CD4-positive, alpha-beta memory T cell (primary cell): ENCODE measurements at regions not wholly inside any gene's neighbourhood (a gene's known extent, or its start where the extent isn't known, plus 50 kb on each side); places are given as distances from the start of the nearest gene placed in this dataset.

Experiments
- CTCF ChIA-PET: fragments of 350-600 bp; sonication (Branson Sonifier 250); formaldehyde crosslinking; loops from one replicate; lab custom pipeline; 2021; ENCODE audit warnings: inconsistent platforms; ENCODE audit not compliant: partially characterized antibody; lab: Charles Lee
- POLR2A ChIA-PET: fragments of 350-600 bp; sonication (Branson Sonifier 250); formaldehyde crosslinking; loops from one replicate; lab custom pipeline; 2021; ENCODE audit not compliant: partially characterized antibody; lab: Charles Lee
- DNase-seq, 5 donors: peaks; one replicate each; pipeline versions ENCODE4 v3.0.0 to v3.0.0-alpha.2; 2020 to 2022; ENCODE audit warnings: mixed read lengths in 1 of 5
- H3K27ac ChIP-seq: one replicate; pipeline ENCODE4 v1.7.0; 2013; ENCODE audit warnings: low read depth, low read length
- H3K27me3 ChIP-seq: 2 replicates; pipeline ENCODE4 v1.7.0; 2013; ENCODE audit warnings: mild to moderate bottlenecking, low read length, moderate library complexity; ENCODE audit not compliant: insufficient read depth
- H3K36me3 ChIP-seq: 2 replicates; pipeline ENCODE4 v1.7.0; 2013; ENCODE audit warnings: mild to moderate bottlenecking, low read length, moderate library complexity; ENCODE audit not compliant: insufficient read depth
- H3K4me1 ChIP-seq: 2 replicates; pipeline ENCODE4 v1.7.0; 2013; ENCODE audit warnings: mild to moderate bottlenecking, low read length, moderate library complexity; ENCODE audit not compliant: insufficient read depth
- H3K4me3 ChIP-seq, 2 donors: one replicate each; pipeline ENCODE4 v1.7.0; 2013; ENCODE audit warnings: low read length in 2 of 2, mild to moderate bottlenecking in 1 of 2
- H3K9me3 ChIP-seq, 2 donors: one replicate each; pipeline ENCODE4 v1.7.0; 2013; ENCODE audit warnings: low read length in 2 of 2, control low read depth in 1 of 2; ENCODE audit not compliant: control insufficient read depth in 1 of 2
- H3K27ac Mint-ChIP-seq, 7 donors: one replicate each; pipeline ENCODE4 v1.8.0; 2020 to 2021; ENCODE audit warnings: mixed read lengths in 7 of 7, mild to moderate bottlenecking in 6 of 7, inconsistent platforms in 3 of 7, moderate library complexity in 3 of 7
- H3K27me3 Mint-ChIP-seq, 2 donors: one replicate each; pipeline ENCODE4 v1.8.0; 2020 to 2021; ENCODE audit warnings: mixed read lengths in 2 of 2
- H3K36me3 Mint-ChIP-seq, 2 donors: one replicate each; pipeline ENCODE4 v1.8.0; 2020 to 2021; ENCODE audit warnings: mixed read lengths in 2 of 2, inconsistent platforms in 1 of 2, mild to moderate bottlenecking in 1 of 2
- H3K4me1 Mint-ChIP-seq, 4 donors: one replicate each; pipeline ENCODE4 v1.8.0; 2020 to 2021; ENCODE audit warnings: mixed read lengths in 4 of 4, mild to moderate bottlenecking in 1 of 4
- H3K4me3 Mint-ChIP-seq, 8 donors: one replicate each; pipeline ENCODE4 v1.8.0; 2020 to 2021; ENCODE audit warnings: mixed read lengths in 8 of 8, mild to moderate bottlenecking in 7 of 8, moderate library complexity in 6 of 8, inconsistent platforms in 3 of 8
- H3K9me3 Mint-ChIP-seq, 8 donors: one replicate each; pipeline ENCODE4 v1.8.0; 2020 to 2021; ENCODE audit warnings: mixed read lengths in 8 of 8, mild to moderate bottlenecking in 5 of 8, inconsistent platforms in 3 of 8, moderate library complexity in 1 of 8
- intact Hi-C: fragments of 100-400 bp; cut with micrococcal nuclease; formaldehyde crosslinking; loops from one replicate; pipeline ENCODE4 v1.15.1; 2023

DNA sequence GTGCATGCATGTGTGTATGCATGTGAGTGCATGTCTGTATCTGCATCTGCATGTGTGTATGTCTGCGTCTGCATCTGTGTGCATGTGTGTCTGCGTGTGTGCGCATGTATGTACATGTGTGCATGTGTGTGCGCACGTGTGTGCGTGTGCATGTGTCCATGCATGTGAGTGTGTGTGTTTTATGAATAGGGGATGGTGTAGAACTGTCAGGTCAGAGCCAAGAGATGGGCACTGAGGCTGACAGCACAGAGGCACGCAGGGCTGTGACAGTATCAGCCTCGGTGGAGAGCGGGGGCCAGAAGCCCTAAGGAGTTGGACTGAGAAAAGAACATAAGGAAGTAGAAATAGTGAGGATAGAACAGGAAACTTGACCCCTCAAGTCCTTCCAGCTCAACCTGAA lies 494.0 kb upstream of the MYT1L start:
- Mint-ChIP-seq H3K27me3 (peaks cover 0 to 4% of the 10 kb centered on the region in 2 donors), H3K4me1 (no peaks in the 10 kb centered on the region), H3K4me3 (no peak overlapping the region), H3K27ac (no peak overlapping the region), H3K36me3 (no peaks in the 10 kb centered on the region), H3K9me3 (peaks cover 0 to 9% (median 4%) of the 10 kb centered on the region in 8 donors)
- ChIA-PET CTCF (no interaction called here), POLR2A (no interaction called here)
- no peak overlapping the region for H3K4me3 ChIP-seq
- intact Hi-C loops, result no loop called here
- no peak for DNase-seq
- H3K9me3 ChIP-seq, result no peaks in the 10 kb centered on the region
- H3K27ac ChIP-seq, result no peak overlapping the region
- H3K4me1 ChIP-seq, result no peaks in the 10 kb centered on the region
- no peaks in the 10 kb centered on the region for H3K36me3 ChIP-seq
- no peaks in the 10 kb centered on the region for H3K27me3 ChIP-seq

- Histone ChIP-seq H3K4me1 (no peaks in the 10 kb centered on the region), H3K27me3 (no peaks in the 10 kb centered on the region), H3K27ac (no peak overlapping the region), H3K4me3 (no peak overlapping the region), H3K9me3 (no peaks in the 10 kb centered on the region), H3K36me3 (no peaks in the 10 kb centered on the region)
- ChIA-PET POLR2A (no interaction called here), CTCF (no interaction called here)
- Mint-ChIP-seq H3K9me3 (peaks cover 0 to 12% (median 4%) of the 10 kb centered on the region in 8 donors), H3K27me3 (peaks cover 0 to 4% of the 10 kb centered on the region in 2 donors), H3K36me3 (no peaks in the 10 kb centered on the region), H3K4me1 (no peaks in the 10 kb centered on the region), H3K4me3 (no peak overlapping the region), H3K27ac (no peak overlapping the region)
- intact Hi-C loops, result no loop called here
- no peak for DNase-seq
These were observed 493.5 kb upstream of the MYT1L start for GRCh38 chr2:2824588-2824987.

DNA sequence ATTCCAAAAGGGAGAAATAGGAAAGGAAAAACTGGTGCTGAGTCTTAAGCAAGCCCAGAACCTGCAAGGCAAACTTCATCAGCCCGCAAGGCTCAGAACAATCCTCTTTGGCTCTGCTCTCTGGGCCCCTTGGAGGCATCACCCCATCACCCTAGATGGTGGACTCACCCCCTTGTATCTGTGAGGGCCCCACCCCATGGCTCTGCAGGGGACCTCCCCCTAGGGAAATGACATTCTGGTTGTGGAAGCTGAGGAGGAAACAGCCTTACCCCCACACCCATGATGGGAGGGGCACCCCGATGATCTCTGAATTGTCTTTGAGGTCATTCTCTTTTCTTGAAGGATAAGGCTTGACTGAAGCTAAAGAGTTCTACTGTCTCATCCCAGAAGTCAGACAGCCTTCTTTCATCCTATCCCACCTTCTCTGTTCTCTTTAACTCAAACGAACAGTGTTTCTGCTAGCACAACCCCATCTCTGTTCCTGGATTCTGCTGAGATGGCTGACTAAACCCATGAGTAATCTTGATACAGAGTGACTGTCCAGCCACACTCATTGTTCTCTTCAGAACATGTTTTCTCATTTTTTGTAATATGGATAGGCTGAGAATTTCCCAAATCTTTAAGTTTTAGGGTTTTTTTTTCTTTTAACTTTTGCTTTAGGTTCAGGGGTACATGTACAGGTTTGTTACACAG lies 492.1 kb upstream of the MYT1L start:
- Mint-ChIP-seq H3K27ac (peak overlapping the region in 1 of 7 donors; percentile 37), H3K9me3 (peaks cover 2 to 22% (median 5%) of the 10 kb centered on the region in 8 donors), H3K36me3 (no peaks in the 10 kb centered on the region), H3K4me1 (no peaks in the 10 kb centered on the region), H3K27me3 (peaks cover 2 to 4% of the 10 kb centered on the region in 2 donors), H3K4me3 (no peak overlapping the region)
- ChIA-PET CTCF (no interaction called here), POLR2A (no interaction called here)
- no peaks in the 10 kb centered on the region for H3K4me1 ChIP-seq
- H3K27me3 ChIP-seq, result no peaks in the 10 kb centered on the region
- H3K27ac ChIP-seq, result no peak overlapping the region
- no peaks in the 10 kb centered on the region for H3K9me3 ChIP-seq
- intact Hi-C loops, result no loop called here
- H3K36me3 ChIP-seq, result no peaks in the 10 kb centered on the region
- no peak overlapping the region for H3K4me3 ChIP-seq
- DNase-seq, result no peak

- no peaks in the 10 kb centered on the region for H3K9me3 ChIP-seq
- H3K36me3 ChIP-seq, result no peaks in the 10 kb centered on the region
- Mint-ChIP-seq H3K36me3 (no peaks in the 10 kb centered on the region), H3K27ac (no peak overlapping the region), H3K9me3 (peaks cover 2 to 22% (median 9%) of the 10 kb centered on the region in 8 donors), H3K4me1 (no peaks in the 10 kb centered on the region), H3K4me3 (no peak overlapping the region), H3K27me3 (peaks cover 2 to 4% of the 10 kb centered on the region in 2 donors)
- DNase-seq, result no peak
- H3K4me3 ChIP-seq, result no peak overlapping the region
- CTCF ChIA-PET, result no interaction called here
- POLR2A ChIA-PET, result no interaction called here
- H3K27me3 ChIP-seq, result no peaks in the 10 kb centered on the region
- H3K27ac ChIP-seq, result no peak overlapping the region
- no peaks in the 10 kb centered on the region for H3K4me1 ChIP-seq
- intact Hi-C loops, result no loop called here
These were observed 491.1 kb upstream of the MYT1L start for GRCh38 chr2:2822143-2822542.

DNA sequence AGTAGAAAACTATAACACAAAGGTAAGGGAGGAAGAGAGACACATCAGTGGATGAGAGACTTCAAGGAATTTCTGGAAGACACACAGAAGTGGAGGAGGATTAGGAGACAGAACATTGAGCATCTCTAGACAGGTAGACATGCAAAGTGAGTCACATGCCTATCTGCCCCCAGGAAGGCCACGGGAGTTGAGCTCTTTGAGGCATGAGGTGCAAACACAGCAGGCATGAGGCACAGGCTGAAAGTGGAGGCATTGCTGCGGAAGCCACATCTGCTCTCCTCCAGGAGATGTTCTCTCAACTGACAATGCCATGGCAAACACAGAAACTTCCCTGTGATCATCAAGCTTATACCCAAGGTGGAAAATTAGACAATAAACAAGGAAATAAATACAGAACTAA lies 481.6 kb upstream of the MYT1L start:
- H3K27ac Mint-ChIP-seq, result no peak overlapping the region
- H3K36me3 Mint-ChIP-seq, result no peaks in the 10 kb centered on the region
- H3K9me3 Mint-ChIP-seq, result peaks cover 0 to 46% (median 31%) of the 10 kb centered on the region in 8 donors
- Histone ChIP-seq H3K4me3 (no peak overlapping the region), H3K27me3 (no peaks in the 10 kb centered on the region), H3K36me3 (no peaks in the 10 kb centered on the region), H3K9me3 (peaks cover 0 to 5% of the 10 kb centered on the region in 2 donors), H3K27ac (no peak overlapping the region), H3K4me1 (no peaks in the 10 kb centered on the region)
- no peak for DNase-seq
- POLR2A ChIA-PET, result no interaction called here
- H3K4me1 Mint-ChIP-seq, result no peaks in the 10 kb centered on the region
- intact Hi-C loops, result no loop called here
- H3K27me3 Mint-ChIP-seq, result no peaks in the 10 kb centered on the region
- CTCF ChIA-PET, result interaction anchor here (0.6 kb wide), 1 partner anchor 1281 kb away, joined by 3 read pairs; no protein-coding TSS in a partner anchor
- H3K4me3 Mint-ChIP-seq, result no peak overlapping the region

- intact Hi-C loops, result no loop called here
- no peaks in the 10 kb centered on the region for H3K27me3 ChIP-seq
- no peaks in the 10 kb centered on the region for H3K36me3 ChIP-seq
- no peaks in the 10 kb centered on the region for H3K27me3 Mint-ChIP-seq
- no peak for DNase-seq
- H3K4me3 Mint-ChIP-seq, result no peak overlapping the region
- CTCF ChIA-PET, result interaction anchor here (0.6 kb wide), 1 partner anchor 1282 kb away, joined by 3 read pairs; no protein-coding TSS in a partner anchor
- H3K9me3 Mint-ChIP-seq, result peaks cover 0 to 46% (median 28%) of the 10 kb centered on the region in 8 donors
- no peaks in the 10 kb centered on the region for H3K4me1 ChIP-seq
- H3K9me3 ChIP-seq, result peaks cover 0 to 5% of the 10 kb centered on the region in 2 donors
- no peak overlapping the region for H3K4me3 ChIP-seq
- no peak overlapping the region for H3K27ac ChIP-seq
- POLR2A ChIA-PET, result no interaction called here
- H3K36me3 Mint-ChIP-seq, result no peaks in the 10 kb centered on the region
- H3K4me1 Mint-ChIP-seq, result no peaks in the 10 kb centered on the region
- no peak overlapping the region for H3K27ac Mint-ChIP-seq
These were observed 481.0 kb upstream of the MYT1L start for GRCh38 chr2:2812117-2812516.

DNA sequence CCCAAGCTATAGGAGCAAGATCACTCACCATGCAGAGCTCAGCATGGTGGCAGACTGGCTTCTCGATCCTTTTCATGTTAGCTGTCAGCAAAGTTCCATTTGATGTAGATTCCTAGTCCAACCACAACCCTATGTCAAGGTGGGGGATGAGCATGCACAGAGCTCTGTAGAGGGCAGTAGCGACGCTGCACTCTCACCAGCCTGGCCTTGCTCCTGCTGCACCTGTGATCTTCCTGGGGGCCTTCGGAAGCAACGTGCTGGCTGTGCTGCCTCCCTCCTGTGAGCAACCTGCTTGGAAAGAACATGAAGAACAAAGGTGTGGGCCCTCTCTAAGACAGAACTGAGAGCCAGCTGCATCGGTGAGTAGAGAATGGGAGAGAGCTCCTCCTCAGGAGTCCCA lies 479.4 kb upstream of the MYT1L start:
- intact Hi-C loops, result no loop called here
- ChIA-PET CTCF (no interaction called here), POLR2A (no interaction called here)
- H3K36me3 Mint-ChIP-seq, result no peaks in the 10 kb centered on the region
- H3K27me3 ChIP-seq, result no peaks in the 10 kb centered on the region
- no peak overlapping the region for H3K4me3 ChIP-seq
- no peaks in the 10 kb centered on the region for H3K36me3 ChIP-seq
- peaks cover 0 to 5% of the 10 kb centered on the region in 2 donors for H3K9me3 ChIP-seq
- peaks cover 0 to 36% (median 26%) of the 10 kb centered on the region in 8 donors for H3K9me3 Mint-ChIP-seq
- no peaks in the 10 kb centered on the region for H3K4me1 ChIP-seq
- H3K27me3 Mint-ChIP-seq, result no peaks in the 10 kb centered on the region
- no peaks in the 10 kb centered on the region for H3K4me1 Mint-ChIP-seq
- no peak overlapping the region for H3K27ac ChIP-seq
- H3K27ac Mint-ChIP-seq, result no peak overlapping the region
- no peak for DNase-seq
- H3K4me3 Mint-ChIP-seq, result no peak overlapping the region
